Left renal cortex interstitium (tissue), 4 donors: ENCODE measurements at regions not wholly inside any gene's neighbourhood (a gene's known extent, or its start where the extent isn't known, plus 50 kb on each side); places are given as distances from the start of the nearest gene placed in this dataset.

ENCODE experiments used
- DNase-seq, 4 donors: peaks; one replicate each; pipeline ENCODE4 v3.0.0-alpha.2; 2013; ENCODE audit warnings: low read depth in 4 of 4, low spot score in 2 of 4, missing footprints in 1 of 4

GRCh38 chr2:128729051-128729450 is 410.4 kb upstream of the HS6ST1 start:
- no peak for DNase-seq

GRCh38 chr2:128731994-128732650 is 413.5 kb upstream of the HS6ST1 start:
- DNase-seq = no peak

- no peak for DNase-seq
These were observed 414.3 kb upstream of the HS6ST1 start for GRCh38 chr2:128732976-128733431.

GRCh38 chr2:128733450-128733849 is 414.8 kb upstream of the HS6ST1 start:
- DNase-seq = no peak

- DNase-seq = no peak
These were observed 416.0 kb upstream of the HS6ST1 start for GRCh38 chr2:128734521-128735295.

- no peak for DNase-seq
These were observed 416.8 kb upstream of the HS6ST1 start for GRCh38 chr2:128735296-128735960.

GRCh38 chr2:128736046-128736688 is 417.5 kb upstream of the HS6ST1 start:
- no peak for DNase-seq

GRCh38 chr2:128736689-128737545 is 418.2 kb upstream of the HS6ST1 start:
- DNase-seq = peak in 2 of 4 donors; percentile 71 to 76

- no peak for DNase-seq
These were observed 418.8 kb upstream of the HS6ST1 start for GRCh38 chr2:128737546-128737826.

GRCh38 chr2:128738446-128739110 is 419.9 kb upstream of the HS6ST1 start:
- DNase-seq = no peak

- DNase-seq = no peak
These were observed 423.8 kb upstream of the HS6ST1 start for GRCh38 chr2:128742467-128742866.

- no peak for DNase-seq
These were observed 427.3 kb upstream of the HS6ST1 start for GRCh38 chr2:128745946-128746345.

- no peak for DNase-seq
These were observed 427.7 kb upstream of the HS6ST1 start for GRCh38 chr2:128746356-128746755.

GRCh38 chr2:128748336-128748735 is 429.7 kb upstream of the HS6ST1 start:
- no peak for DNase-seq

- no peak for DNase-seq
These were observed 430.4 kb upstream of the HS6ST1 start for GRCh38 chr2:128748835-128749605.

- no peak for DNase-seq
These were observed 431.9 kb upstream of the HS6ST1 start for GRCh38 chr2:128750328-128751165.

GRCh38 chr2:128751746-128752145 is 433.1 kb upstream of the HS6ST1 start:
- DNase-seq = no peak

GRCh38 chr2:128752691-128753263 is 434.1 kb upstream of the HS6ST1 start:
- DNase-seq = no peak
